GM19328 (cell line): ENCODE measurements at regions not wholly inside any gene's neighbourhood (a gene's known extent, or its start where the extent isn't known, plus 50 kb on each side); places are given as distances from the start of the nearest gene placed in this dataset.

Experiments
- ATAC-seq: cut with Tn5 transposase; IDR thresholded peaks from one replicate; pipeline ENCODE4 v1.9.1; 2021; ENCODE audit warnings: mild to moderate bottlenecking, moderate library complexity; ENCODE audit not compliant: unreplicated experiment

- no peak for ATAC-seq
Observed at GRCh38 chr2:204220896-204221295, 284.3 kb downstream of the ICOS start.

- ATAC-seq: no peak
Observed at GRCh38 chr2:204223046-204223445, 286.5 kb downstream of the ICOS start.

- ATAC-seq: no peak
Observed at GRCh38 chr2:204223544-204223943, 287.0 kb downstream of the ICOS start.

GRCh38 chr2:204225671-204226073 is 289.1 kb downstream of the ICOS start:
- ATAC-seq: no peak

- no peak for ATAC-seq
Observed at GRCh38 chr2:204226305-204226880, 289.8 kb downstream of the ICOS start.

- no peak for ATAC-seq
Observed at GRCh38 chr2:204228169-204228886, 291.8 kb downstream of the ICOS start.

- ATAC-seq: no peak
Observed at GRCh38 chr2:204234248-204234647, 297.7 kb downstream of the ICOS start.

- no peak for ATAC-seq
Observed at GRCh38 chr2:204234879-204235278, 298.3 kb downstream of the ICOS start.

- no peak for ATAC-seq
Observed at GRCh38 chr2:204237416-204237815, 300.9 kb downstream of the ICOS start.

- no peak for ATAC-seq
Observed at GRCh38 chr2:204239411-204240165, 303.0 kb downstream of the ICOS start.

- ATAC-seq: no peak
Observed at GRCh38 chr2:204240961-204241360, 304.3 kb upstream of the PARD3B start.

GRCh38 chr2:204249437-204249836 is 295.8 kb upstream of the PARD3B start:
- no peak for ATAC-seq

- ATAC-seq: no peak
Observed at GRCh38 chr2:204250692-204251091, 294.6 kb upstream of the PARD3B start.

GRCh38 chr2:204251158-204251997 is 293.9 kb upstream of the PARD3B start:
- no peak for ATAC-seq

- no peak for ATAC-seq
Observed at GRCh38 chr2:204251998-204252376, 293.3 kb upstream of the PARD3B start.

GRCh38 chr2:204255071-204255470 is 290.2 kb upstream of the PARD3B start:
- no peak for ATAC-seq

GRCh38 chr2:204255526-204255925 is 289.7 kb upstream of the PARD3B start:
- no peak for ATAC-seq

- ATAC-seq: no peak
Observed at GRCh38 chr2:204257781-204258180, 287.5 kb upstream of the PARD3B start.

- no peak for ATAC-seq
Observed at GRCh38 chr2:204258890-204259289, 286.4 kb upstream of the PARD3B start.

- ATAC-seq: no peak
Observed at GRCh38 chr2:204260162-204260877, 285.0 kb upstream of the PARD3B start.

GRCh38 chr2:204260901-204261300 is 284.4 kb upstream of the PARD3B start:
- no peak for ATAC-seq
